ENCODE measurements at regions not wholly inside any gene's neighbourhood (a gene's known extent, or its start where the extent isn't known, plus 50 kb on each side); places are given as distances from the start of the nearest gene placed in this dataset.

DNA sequence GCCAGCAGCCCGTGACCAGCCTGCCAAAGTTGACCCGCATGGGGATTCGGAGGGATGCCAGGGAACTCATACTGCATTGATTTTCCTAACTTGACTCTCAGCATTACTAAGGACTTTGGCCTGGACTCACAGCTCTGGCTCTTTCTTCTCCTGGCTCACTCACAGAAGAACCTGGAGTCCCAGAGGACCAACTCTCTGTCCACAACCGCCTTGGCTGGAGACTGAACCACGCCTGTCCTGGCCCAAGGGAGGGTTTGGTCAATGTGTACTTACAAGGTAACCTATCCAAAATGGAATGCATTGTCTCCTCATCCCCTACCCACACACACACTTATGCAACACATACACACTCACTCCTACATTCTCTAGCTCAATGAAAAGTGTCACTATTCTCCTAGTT, 135.6 kb upstream of the KLHL29 start:
- intact Hi-C loops (cut with micrococcal nuclease): no loop called here

DNA sequence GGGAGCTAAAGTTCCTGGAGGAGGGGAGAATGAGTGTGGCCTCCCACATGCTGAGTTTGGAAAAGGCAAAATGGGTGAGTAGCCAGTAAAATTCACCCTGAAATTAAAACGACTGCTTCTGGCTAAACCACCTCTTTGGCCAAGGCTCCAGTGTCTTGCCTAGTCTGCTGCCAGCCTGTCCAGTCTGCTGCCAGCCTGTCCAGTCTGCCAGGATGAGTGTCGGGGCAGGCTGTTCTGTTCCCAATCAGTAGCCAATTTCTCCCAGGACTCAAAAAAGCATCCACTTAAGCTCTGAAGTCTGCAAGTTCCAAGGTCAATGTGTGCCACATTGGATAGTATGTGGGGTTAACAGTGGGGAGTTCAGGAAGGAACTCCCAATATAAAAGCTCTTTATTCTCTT, 134.6 kb upstream of the KLHL29 start:
- intact Hi-C loops (cut with micrococcal nuclease): no loop called here

DNA sequence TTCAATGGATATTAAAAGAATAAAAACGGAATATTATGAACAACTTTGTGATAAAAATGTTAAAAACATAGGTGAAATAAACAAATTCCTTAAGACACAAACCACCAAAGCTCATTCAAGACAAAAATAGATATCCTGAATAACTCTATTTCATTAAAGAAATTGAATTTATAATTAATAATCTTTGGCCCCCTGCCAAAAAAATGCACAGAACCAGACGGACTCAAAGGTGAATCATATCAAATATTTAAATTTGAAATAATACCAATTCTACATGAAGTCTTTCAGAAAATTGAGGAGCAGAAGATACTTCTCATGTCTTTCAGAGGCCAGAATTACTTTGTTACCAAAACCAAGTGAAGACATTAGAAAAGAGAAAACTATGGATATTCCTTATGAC, 128.3 kb upstream of the KLHL29 start:
- intact Hi-C loops (cut with micrococcal nuclease): no loop called here

DNA sequence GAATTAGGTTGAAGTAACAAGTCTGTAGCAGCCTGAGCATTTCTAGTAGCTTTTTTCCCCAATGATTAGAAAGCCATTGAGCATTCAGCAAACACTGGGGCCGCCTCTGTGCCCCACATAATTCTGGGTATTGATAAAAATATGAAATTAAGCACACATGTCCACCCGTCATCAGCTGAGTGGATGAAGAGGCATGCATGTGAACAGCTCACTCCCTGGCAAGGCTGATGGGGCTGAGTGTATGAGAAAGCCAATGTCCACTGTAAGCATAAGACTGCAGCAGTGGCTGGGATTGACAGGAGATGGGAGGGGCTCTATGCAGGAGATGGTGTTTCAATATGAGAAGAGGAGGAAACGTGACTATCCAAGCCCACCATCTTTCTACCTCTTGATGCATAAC, 124.4 kb upstream of the KLHL29 start:
- intact Hi-C loops (cut with micrococcal nuclease): no loop called here

DNA sequence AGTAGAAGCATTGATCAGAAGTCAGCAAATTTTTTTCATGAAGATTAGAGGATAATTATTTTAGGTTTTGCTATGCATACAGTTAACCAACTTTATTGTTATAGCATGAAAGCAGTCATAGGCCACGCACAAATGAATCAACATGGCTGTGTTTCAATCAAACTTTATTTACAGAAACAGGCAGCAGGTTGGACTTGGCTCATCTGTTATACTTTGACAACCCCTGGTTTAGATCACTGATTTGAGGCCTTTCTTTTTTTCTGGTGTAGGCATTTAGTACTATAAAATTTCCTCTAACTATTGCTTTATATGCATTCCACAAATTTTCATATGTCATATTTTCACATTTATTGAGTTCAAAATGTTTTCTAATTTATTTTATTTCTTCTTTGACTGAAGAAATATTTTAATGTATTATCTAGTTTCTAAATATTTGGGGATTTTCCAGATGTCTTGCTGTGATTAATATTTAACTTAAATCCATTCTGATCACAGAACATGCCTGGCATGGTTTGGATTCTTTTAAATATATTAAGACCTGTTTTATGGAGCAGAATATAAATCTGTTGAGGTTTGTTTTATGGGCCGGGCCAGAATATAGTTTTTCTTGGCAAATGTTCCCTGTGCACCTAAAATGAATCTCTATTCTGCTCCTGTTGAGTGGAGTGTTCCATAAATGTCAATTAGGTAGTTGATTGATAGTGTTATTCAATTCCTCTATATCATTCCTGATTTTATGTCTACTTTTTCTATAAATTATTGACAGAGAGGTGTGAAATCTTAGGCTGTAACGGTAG, 116.3 kb upstream of the KLHL29 start:
- intact Hi-C loops (cut with micrococcal nuclease): no loop called here

DNA sequence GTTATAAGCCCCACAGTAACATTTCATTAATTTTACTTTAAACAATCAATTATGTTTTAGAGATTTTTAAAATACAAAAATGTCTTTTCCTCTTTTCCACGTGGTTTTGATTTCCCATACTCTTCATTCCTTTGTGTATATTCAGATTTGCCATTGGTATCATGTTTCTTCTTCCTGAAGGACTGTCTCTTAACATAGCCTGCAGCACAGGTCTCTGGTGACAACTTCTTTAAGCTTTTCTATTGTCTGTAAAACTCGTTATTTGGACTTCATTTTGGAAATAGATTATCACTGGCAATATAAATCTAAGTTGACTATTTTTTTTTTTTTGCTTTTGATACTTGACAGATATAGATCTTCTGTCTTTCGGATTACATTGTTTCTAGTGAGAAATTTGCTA, 115.2 kb upstream of the KLHL29 start:
- intact Hi-C loops (cut with micrococcal nuclease): no loop called here

DNA sequence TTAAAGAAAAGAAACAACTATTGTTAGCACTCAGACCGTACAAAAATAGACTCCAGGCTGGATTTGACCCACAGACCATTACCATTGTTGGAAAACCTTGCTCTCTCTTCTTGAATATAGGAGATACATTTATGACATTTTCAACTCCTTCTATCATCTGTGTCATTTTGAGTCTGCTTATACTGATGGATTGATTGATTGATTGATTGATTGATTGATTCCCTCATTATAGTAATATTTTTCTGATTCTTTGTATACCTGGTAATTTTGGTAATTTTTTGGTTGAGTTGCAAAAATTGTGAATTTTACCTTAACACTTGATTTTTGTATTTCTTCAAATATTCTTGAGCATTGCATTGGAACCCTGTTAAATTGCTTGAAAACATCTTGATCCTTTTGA, 114.2 kb upstream of the KLHL29 start:
- intact Hi-C loops (cut with micrococcal nuclease): no loop called here

DNA sequence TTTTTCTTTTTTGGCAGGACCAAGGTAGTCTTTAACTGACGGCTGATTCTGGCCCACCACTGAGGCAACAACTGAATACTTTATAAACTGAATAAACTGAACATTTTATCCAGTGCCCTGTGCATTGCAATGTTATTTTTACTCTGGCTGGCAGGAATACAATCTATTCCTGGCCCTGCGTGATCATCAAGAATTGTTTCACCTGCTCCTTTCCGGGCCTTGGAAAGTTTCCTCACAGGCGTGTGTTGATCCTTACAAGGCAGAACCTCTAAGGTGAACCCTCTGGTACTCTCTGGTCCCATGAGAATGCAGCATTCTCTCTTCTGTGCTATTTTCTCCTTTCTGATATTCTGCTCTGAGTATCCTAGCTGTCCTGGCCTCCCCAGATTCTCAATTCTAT, 113.7 kb upstream of the KLHL29 start:
- intact Hi-C loops (cut with micrococcal nuclease): no loop called here

DNA sequence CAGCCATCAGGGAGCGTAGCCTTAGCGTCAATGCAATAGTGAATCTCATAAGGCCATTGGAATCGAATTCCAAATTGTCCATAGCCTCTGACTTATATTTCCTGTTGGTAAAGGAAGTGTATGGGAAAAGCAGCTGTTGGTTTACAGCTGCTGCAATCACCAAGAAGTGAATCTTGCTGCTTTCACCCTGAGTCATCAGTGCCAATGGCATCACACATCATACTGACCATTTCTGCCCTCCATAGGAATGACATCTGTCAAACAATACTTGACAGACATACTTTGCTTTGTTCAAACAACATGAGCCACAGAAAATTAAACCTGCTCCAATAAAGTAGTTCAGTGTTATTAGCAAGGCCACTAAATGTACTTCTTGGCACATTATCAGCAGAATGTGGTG, 111.2 kb upstream of the KLHL29 start:
- intact Hi-C loops (cut with micrococcal nuclease): no loop called here

DNA sequence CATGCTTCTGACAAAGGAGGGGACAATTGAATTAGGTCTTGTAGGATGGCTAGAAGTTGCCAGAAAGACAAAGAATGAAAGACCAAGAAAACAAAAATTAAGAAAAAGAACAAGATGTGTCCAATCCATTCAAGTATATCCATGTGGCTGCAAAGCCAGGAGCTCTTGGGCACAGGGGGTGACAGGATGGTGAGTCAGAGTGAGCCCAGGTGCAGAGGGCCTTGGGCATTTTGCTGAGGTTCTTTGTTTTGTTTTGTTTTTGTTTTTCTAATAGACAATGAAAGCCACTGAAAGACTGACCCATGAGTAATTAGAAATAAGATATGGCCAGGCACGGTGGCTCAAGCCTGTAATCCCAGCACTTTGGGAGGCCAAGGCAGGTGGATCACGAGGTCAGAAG, 104.6 kb upstream of the KLHL29 start:
- intact Hi-C loops (cut with micrococcal nuclease): no loop called here

DNA sequence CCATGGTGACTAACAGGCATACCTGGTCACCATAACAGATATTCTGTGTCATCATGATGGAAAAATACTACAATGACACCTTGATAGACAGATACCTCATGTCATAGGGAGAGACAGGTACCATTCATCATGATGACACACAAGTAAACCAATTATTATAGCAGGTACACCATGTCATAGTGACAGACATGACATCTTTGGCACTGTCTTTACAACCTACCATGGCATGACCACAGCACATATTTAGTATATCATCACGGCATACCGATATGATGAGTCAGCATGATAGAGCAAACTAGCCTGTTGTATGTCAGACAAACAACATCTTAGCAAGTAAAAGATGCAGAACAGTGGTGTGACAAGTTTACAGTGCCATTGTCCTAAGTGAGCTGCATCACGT, 101.3 kb upstream of the KLHL29 start:
- intact Hi-C loops (cut with micrococcal nuclease): no loop called here

DNA sequence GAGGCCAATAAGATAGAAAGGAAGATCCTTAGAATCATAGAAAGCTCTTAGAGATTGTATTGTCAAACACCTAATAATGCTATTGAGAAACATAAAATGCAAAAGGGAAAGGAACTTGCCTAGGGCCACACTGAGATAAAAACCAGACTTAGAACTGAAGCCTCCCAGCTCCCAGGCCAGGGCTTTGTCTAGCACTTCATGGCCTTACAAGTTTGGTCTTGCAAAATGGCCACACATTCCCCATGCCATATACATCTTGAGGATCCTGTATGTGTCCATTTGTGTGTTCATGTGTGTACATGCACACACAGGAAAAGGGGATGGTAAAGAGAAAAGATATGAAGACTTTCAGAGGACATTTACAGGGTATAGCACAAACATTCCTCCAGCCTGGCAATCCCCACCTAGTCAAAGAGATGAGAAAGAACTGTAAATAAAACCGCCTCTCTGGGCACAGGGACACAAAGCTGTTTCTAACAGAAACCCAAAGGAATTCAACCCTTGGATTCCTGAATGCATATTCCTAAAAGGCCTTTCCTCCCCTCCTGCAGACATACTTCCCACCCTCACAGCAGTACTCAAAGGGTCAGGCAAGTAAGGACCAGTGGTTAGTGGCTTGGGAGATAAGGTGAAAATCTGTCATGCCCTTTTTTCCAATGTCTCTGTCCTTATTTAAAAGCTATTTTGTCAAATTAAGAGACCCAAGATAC, 99.7 kb upstream of the KLHL29 start:
- intact Hi-C loops (cut with micrococcal nuclease): no loop called here

DNA sequence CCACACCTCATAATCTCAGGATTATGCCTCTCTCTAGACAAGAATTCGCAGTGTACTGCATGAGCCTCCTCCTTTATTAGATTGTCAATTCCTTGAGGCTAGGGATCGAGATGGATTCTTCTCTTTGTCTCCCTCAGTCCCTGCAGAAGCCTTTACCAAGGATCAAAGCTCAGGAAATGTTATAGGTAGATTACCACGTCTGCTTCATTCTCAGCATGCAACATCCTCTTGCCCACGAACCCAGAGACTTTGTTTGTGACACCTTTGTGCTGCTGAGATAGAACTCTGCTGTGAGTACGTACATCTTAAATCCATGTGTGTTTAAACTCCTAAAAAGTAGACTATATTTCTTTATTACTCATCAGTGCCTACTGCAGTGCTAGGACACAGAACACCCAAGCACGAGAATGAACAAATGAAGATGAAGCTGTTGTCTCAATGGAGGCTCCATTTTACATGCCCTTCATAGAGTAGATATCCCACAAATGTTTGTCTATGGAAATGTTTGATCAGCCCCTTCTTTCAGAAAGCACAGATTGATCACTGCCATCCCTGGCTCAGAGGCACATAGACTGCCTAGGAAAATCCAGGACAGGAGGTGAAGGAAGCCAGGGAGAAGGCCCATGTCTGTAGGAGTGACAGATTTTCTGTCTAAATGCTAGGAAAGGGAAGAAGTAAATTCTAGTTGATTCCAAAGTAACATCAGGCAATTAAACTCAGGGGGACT, 98.8 kb upstream of the KLHL29 start:
- intact Hi-C loops (cut with micrococcal nuclease): no loop called here

DNA sequence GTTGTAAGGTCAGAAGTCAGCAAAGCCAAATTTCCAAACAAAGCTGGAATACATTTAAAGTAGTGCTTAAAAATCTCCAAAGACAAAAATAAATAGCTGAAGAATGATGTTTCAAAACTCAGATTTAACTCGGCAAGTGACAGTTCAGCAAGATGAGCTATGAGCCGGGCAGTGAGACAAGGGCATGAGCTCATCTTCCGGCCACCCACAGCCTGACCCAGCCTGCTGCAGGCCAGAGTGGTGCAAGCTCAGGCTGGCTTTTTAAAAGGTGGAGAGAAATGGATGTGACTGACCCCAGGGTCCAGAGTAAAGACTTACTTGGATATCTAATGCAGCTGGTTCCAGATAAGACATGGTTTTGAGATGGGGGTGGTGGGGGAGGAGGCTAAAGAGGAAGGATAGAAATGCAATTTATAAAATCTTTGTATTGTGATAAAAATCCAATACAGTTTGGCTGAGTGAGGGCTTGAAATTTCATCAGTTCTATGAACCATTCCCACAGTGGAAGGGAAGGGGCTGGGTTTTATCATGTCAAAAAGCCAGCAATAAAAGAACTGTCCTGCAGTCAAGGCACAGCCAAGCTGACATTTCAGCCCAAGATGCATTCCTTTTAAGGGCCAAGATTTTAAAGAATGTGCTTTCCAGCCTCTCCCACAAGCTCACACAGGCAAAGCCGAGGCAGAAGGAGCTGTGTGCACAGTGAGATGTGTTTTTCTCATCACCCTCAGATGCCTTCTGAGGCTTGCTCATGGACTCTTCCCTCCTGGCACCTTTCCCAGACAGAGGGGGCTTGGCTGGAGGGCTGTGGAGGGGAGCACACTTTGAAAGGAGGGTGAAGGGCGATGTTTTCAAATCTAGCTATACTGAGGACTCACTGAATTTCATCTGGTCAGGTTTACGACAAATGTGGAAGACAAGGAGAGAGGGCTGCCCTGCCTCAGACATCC, 97.9 kb upstream of the KLHL29 start:
- intact Hi-C loops (cut with micrococcal nuclease): no loop called here

DNA sequence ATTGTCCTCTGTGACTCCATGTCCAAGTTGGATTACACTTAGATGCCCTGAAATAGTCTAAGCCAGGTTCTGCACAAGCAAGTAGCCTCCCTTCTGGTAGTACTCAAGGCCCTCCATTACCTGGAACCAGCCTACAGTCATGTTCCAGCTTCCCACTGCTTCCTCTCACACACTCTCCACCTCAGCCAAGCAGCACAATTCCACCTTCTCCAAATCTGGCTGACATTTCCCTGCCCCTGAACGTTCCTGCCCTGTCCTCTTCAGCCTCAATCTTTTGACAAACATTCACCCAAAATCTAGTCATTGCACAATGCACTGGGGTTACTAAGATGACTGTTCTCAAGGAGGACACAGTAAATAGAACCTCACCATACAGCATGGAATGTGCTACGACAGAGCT, 95.3 kb upstream of the KLHL29 start:
- intact Hi-C loops (cut with micrococcal nuclease): no loop called here

DNA sequence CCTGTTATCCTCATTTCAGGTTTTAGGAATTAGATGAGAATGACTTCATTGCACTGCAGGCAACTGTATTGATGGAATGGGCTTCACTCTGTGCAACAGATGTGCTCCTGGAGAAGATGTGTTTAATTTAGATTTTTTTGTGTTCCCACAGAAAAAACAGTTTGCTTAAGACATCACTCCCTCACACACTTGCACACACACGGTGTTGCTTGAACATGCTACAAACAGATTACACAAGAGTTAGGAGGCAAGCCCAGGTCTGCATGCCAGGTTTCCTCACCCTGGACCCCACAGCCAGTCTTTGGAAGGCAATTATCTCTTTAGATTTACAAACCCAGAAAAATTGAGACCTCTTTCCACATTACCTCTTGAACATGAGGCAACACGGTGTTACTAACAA, 93.7 kb upstream of the KLHL29 start:
- intact Hi-C loops (cut with micrococcal nuclease): no loop called here

DNA sequence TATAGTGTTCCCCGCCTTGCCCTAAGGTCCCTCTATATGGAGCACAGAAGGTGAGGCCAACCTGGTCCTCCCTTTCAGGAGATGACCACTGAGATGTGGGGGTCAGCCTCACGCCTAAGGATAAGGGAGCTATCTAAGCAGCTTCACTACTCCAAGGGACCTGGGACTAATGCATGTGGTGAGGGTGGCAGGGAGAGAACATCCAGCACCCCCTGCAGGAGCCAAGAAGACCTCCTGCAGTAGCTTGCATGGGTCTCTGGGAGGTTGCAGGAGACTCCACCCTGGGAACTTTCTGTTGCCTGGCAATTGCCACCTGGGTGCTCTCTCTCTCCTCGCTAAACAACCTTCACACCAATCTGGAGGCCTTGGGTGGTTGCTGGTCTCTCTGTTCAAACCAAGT, 93.0 kb upstream of the KLHL29 start:
- intact Hi-C loops (cut with micrococcal nuclease): no loop called here

DNA sequence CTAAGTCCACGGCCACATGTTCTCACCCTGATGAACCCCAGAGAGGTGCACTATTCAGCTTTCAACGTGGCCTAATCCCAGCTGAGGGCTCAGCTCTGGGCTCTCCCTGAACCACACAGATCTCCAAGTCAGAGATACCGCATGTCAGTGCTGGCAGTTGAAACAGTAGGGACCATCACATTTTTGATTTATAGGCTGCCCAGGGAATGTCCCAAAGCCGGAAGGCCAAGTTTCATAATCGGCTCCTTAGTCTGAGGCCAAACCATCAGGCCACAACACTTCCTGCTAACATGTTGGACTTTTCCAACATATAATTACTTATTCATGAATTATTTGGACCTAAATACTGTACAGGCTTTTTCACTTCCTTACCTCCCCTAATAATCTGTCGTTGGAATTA, 91.9 kb upstream of the KLHL29 start:
- intact Hi-C loops (cut with micrococcal nuclease): no loop called here

DNA sequence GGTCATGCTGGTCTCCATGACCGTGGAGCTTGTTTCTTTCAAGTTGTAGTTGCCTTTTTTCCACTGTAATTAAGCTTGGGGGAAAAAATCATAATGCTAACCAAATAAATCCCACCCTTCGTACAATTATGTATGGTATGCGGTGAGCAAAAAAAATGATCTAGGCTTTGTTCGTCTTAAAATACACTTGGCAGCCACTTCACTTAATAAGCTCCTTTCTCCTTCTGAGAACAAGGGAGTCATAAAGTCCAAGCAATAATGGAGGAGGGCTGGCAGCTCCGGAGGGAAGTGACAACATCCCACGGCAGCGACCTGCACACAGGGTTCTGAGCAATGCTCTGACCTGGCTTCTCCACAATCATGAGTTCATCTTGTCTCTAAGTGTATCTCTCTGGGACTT, 91.2 kb upstream of the KLHL29 start:
- intact Hi-C loops (cut with micrococcal nuclease): no loop called here

DNA sequence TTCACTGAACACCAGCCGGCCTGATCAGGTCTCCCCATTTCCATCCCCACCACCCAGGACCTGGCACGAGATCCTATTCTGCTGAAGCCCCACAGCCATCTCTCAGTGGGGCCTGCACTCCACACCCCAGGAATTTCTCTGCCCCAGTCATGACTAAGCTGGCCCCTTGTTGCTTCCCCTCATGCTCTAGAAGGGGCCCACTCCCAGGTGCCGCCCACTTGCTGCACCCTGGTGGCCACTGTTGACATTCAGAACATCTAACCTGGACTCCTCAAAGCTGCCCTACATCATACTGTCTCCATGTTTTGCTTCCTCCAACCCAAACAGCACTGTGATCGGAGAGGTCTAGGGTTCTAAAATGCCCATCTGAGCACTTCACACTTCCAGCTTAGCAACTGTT, 90.7 kb upstream of the KLHL29 start:
- intact Hi-C loops (cut with micrococcal nuclease): no loop called here

DNA sequence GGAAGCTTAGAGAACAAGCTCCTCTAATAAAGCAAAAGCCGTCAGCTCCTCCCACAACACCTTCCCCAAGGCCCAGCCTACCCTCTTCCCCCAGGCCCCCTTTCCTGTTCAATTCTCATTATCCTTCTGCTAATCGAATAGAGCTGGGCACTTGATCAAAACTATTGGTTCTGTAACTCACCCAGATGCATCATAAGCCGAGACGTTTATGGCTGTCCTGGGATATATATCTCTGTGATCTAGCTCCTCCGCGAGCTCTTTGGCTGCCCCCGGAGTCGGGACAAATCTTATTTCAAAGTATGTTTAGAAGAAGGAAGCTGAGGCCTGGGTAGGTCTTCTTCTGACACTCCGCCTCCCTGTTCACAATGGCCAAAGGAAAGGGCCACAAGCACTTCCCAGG, 88.3 kb upstream of the KLHL29 start:
- intact Hi-C loops (cut with micrococcal nuclease): no loop called here
